Muscle of back (tissue), 3 donors: ENCODE measurements at regions not wholly inside any gene's neighbourhood (a gene's known extent, or its start where the extent isn't known, plus 50 kb on each side); places are given as distances from the start of the nearest gene placed in this dataset.

Source experiments
- DNase-seq, 3 donors: peaks; one replicate each; pipeline versions ENCODE4 v3.0.0 to v3.0.0-alpha.2; 2013

DNA sequence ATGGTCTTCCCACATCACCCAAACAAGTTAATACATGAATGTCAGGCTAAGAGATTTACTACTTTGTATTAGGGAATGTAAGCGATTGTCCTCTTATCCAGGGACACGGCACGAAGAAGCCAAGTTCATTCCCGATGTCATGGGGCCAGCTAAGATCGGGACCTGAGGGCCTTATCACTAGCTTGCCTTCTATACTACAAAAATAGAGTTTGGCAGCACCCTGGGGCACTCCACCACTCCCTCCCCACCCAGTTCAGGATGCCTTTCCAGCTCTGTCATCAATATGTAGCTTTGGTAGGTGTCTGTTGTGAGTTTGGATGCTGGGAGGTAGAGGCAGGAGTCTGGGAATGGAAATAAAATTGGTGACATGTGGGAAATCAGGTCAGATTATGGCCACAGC lies 197.5 kb downstream of the ATG4C start:
- DNase-seq: no peak

DNA sequence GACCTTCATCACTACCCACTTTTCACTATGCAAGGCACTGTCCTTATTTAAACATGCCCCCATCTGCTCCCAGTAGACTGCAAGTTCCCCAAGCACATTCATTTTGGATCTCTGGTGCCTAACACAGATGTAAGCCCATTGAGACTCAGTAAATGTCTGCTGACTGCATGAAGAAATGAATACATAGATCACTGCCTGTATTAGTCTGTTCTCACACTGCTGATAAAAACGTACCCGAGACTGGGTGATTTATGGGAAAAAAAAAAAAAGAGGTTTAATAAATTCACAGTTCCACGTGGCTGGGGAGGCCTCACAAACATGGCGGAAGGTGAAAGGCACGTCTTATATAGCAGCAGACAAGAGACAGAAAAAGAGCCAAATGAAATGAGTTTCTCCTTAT lies 204.9 kb downstream of the ATG4C start:
- DNase-seq: no peak

DNA sequence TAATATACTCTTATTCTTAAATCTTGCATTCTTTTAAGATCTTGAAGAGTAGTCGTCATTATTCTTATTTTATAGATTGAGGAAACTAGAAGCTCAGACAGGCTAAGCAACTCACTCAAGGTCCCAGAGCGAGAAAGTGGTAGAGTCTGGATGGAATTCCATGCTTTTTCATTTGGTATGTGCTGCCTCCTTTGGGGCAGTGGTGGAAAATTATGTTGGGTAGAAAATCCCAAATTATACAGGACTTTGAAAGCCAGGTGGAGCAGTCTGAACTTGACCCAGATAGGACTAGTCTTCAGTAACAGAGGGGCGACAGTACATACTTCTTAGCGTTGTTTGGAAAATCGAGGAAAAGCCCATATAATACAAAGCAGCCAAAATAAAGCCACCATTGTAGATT lies 205.6 kb downstream of the ATG4C start:
- DNase-seq: no peak

DNA sequence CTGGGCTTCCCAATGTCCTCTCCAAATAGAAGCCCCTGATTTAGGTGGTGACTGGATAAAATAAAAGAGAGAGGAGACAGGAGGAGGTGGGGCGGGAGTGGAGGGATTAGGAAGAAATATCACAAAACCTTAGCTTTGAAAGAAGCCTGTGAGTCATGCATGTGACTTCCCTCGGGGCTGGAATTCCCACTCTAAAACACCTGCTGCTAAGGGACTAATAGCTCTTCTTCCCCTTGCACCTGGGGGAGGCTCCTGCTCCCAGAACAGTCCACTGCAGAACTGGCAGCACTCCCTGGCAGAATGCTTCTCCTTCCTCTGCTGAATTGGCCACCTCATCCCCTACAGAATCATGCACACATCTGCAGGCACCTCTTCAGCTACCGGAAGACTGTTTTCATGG lies 207.2 kb downstream of the ATG4C start:
- no peak for DNase-seq

DNA sequence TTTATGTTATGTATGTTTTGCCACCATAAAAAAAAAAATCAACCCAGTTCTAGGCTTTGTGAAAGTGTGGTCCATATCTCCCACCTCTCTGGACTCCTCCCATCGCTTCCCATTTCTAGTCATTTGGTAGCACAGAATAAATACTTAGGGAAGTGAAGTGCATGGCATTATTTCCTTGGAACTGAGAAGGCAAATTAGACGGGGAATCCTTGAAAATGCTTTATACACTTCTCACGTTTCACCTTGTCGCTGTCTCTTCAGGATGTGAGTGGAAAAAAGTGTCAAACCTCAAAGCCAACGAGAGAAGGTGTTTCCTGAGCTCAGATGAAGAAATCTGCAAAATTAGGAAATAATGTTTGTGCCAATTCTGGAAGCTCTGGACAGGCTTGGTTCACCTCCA lies 209.9 kb downstream of the ATG4C start:
- no peak for DNase-seq

DNA sequence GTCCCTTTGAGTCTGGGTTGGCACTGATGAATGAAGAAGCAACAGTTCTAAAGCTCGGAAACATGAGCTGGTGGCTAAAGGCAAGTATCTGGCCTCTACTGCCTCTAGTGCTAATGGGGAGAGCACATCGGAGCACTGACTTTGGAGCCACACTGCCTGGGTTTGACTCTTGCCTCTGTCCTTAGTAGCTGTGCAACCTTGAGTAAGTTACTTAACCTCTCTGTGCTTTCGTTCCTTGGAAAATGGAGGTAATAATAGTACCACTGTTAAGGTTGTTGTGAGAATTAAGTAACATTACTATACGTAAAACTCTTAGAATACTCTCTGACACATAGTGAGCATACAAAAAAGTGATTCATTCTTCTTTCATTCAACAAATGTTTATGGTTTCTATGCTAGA lies 211.2 kb downstream of the ATG4C start:
- no peak for DNase-seq

DNA sequence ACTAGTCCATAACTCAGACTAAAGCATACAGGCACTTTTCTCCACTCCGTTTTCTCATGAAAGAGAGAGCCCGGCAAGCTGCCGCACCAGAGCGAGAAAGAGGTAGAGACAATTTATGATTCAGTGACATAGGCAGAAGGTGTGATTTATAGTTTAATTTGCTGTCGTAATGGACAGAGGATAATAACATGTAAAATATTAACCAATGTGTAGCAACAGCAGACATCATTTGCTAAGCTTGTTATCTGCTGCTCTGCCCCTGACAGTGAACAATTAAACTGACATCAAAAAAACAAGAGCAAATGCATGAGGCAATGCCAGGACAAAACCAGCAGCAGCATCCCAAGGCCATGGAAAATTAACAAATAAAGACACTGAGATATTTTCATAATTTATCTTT lies 214.0 kb downstream of the ATG4C start:
- no peak for DNase-seq

DNA sequence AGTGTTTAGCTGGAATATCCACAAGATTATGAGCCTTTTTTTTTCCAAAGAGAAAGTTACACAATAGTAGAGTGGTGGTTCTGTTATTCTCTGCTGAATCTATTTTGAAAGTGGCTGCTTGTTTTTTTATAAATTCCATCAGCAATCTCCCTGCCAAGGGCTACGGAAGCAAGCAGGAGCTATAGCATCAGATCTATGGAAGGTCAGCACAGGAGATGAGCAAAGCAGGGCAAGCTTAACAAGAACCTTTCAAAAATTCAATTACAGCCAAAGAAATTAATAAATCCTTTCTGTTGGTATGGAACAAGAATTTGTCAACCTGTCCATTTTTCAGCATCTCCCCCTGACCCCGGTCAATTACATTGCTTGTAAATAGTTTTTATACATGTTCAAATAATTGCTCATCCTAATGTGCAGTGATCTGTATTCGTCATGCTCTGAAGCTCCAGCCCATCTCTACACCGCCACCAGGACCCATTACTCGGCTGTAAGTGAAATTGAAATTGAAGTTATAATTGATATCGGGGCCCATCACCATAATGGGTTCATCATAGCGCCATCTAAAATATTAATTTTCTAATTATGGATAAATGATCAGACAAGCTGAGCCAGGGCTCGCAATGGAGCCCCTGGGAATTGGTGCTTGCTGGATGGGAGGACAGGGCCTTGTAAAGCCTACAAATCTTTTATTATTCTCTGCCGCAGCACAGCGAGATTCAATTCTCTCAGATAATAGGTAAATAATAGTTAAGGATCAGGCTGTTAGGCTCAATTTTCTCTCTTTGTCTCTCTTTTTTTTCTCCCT lies 215.1 kb downstream of the ATG4C start:
- no peak for DNase-seq

DNA sequence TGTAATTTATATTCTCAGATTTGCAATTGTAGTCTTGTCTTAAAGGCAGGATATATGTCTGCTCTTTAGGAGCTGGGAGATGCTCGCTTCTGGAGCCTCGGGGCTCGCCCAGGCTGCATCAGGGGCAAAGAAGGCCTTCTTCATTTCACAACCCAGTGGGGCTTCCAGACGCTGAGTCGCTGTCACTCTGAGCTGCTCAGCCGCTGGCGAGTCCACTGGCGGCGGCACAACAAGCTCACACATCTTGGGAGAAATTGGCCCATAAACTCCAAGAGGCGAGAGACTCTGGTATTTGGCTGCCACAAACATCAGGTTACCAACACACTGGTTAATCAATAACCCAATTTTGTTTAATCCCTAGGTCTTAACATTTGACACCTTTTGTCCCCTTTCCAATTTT lies 216.6 kb downstream of the ATG4C start:
- DNase-seq: no peak

DNA sequence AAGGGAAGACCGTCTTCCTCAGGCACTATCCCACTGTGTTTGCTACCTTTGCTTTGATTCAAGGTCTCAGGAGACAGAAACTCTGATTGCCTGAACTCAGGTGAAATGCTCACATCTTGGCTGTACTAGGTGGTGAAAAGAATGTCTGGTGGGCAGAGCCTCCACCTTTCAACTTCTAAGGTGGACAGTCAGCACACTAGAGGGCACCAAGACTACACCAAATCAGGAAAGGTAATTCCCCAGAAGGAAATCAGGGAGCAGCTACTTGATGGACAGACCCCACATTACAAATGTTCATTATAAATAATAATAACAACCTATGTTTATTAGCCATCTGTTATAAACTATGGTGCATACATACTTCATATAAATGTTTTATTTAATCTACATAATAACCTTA lies 220.9 kb downstream of the ATG4C start:
- DNase-seq: no peak

DNA sequence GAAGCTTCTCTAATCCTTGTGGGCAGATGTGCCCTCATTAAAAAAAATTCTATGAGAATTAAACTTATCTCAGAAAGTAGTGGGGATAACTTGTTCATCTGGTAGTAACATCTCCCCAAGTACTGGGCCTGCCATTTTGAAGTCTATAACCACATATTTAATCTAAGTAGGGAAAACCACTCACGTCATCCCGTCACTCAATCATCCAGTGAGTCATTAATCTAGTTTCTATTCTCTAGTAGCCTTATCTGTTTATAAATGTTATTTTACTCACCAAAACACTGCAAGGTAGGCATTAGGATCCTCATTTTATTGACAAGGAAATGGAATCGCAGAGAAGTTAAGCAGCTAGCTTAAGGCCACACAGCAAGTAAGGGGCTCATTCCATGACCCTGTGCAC lies 221.9 kb downstream of the ATG4C start:
- DNase-seq: no peak

DNA sequence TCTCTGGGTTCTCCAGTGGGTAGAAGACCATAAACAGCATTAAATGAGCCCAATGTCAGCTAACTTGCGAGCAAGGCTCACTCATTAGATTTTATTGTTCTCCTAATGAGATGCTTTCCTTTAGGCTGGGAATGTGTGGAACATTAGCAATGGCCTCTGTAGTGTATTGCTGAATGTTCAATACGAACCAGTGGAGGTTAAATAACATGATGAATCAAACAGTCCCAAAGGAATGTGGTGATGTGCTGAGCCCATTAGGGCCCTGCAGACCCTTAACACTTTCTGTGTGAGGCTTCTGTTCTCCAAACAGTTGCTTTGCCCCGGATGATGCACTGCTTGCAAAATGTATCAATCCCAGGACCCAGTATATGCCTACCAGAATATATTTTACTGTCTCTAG lies 225.5 kb downstream of the ATG4C start:
- no peak for DNase-seq

DNA sequence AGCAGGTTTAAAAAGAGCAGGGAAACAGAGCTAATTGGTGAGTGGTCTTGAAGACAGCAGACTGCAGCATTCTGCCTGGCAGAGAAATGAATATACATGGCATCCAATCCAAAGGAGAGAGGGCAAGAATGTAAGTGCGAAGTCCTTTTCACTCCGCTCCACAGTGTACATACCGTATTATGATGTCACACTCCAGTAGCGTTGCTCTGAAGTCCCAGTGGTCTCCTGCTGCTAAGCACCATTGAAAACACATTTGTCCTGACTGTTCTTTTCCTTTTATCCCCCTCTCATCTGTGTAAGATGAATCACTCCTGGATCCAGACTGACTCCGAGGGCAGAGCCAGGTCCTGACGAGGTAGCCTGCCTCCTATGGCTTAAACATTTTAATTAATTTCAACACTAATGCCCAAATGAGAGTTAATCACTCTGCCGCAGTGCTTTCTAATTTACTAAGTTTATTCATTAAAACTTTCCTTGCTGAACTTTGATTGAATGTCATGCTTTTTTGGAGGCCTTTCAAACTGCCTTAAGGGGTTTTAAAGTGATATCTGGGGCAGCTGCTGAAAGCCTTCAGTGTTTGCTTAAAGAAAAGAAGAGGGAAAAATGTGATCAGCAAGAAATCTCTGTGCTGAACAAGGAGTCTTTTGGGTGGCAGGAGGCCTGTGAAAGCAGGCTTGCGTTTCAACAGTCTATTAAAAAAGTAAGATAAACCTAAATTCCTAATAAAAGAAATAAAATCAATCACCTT lies 227.2 kb downstream of the ATG4C start:
- peak; percentile 1 to 22 (median 11) for DNase-seq

DNA sequence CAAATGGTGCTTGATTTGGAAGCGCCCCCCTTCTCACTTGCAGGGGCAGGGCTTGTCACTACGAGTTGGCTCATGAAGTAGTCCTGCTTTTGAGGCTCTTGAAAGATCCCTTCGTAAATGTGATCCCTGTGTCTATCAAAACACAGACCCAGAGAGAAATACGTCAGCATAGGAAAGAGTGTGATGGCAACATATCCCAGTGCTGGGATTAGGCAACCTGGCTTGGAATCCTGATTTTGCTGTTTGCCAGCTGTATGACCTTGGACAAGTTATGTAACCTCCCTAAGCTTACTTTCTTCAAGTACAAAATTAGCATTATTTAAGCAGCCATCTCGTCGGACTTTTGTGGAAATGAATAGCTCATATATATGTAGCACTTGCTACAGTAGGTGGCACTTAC lies 228.4 kb downstream of the ATG4C start:
- no peak for DNase-seq

DNA sequence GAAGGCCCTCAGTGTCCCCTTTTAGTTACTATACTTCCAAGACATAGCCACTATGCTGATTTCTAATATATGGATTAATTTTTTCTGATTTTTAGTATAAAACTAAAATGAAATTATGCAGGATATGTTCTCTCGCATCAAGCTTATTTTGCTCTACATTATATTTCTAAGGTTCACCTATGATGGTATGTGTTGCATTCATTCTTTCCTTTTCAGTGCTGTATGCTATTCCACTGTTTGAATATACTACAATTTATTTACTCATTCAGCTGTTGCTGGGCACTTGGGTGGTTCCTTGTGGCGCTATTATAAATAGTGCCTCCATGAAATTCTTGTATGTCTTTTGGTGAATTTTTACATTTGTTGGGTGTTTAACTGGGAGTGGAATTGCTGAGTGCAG lies 230.3 kb downstream of the ATG4C start:
- no peak for DNase-seq

DNA sequence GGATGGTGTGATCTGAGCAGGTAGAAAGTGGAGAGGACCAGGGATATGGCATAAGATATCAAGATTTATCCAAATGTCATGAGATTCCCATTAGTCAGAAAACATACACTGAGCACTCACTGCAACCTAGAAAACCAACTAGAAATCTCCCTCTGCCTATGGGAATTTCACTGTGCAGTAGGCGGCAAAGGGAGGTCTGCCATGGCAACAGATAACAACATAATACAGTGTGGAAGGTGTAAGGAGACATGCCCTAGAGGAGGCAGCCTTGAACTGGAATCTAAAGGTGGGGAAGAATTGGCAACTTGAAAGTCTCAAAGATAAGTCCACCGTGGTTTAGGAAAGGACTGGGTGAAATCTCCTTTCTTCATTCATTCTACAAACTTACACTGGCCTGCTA lies 238.4 kb downstream of the ATG4C start:
- no peak for DNase-seq

DNA sequence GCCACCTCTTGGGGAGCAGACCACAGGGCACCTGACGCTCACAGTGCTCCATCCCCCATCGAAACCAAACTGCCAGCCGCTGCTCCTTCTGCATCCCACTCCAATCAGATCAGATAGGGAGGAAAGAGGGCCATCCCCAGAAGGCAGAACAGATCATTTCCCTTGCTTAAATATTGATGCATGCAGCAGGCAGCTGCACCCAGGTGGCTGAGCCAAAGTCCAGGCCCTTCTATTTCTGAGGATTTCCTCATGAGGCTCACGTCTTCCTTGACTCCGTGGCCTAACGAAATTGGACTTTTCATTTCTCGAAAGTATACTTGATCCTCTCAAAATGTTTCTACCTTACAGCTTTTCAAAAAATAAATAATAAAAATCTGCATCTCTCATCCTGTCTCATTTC lies 239.2 kb downstream of the ATG4C start:
- DNase-seq: no peak

DNA sequence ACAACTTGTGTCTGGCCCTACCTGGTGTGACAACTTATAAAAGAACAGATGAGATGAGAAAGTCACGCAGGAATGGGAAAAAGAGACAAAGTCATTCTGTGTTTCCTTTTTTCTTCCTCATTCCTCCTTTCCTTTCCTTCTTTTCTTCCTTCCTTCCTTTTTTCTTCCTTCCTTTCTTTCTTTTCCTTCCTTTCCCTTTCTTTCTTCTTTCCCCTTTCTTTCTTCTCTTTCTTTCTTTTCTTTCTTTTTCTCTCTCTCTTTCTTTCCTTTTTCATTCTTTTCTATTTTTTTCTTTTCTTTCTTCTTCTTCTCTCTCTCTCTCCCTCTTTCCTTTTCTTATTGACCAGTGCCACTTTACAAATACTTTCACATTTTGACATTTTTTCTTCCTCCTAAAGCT lies 239.7 kb downstream of the ATG4C start:
- no peak for DNase-seq

DNA sequence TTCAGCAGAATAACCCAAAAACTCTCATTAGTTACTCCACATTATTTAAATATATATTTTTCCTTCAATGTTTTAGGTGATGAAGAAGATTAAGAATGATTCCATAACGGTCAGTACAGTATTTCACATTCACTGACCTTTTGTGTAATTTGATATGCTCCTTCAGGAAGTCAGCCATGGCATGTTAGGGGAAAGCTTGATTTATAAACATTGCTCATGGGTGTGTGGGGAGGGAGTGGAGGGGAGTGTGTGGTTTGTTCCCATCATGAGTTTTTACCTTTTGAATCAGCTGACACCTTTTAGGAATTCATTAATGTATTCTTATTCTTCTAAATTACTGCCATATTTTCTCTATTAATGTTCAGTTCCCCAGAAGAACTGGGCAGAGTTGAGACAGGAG lies 240.2 kb downstream of the ATG4C start:
- no peak for DNase-seq

DNA sequence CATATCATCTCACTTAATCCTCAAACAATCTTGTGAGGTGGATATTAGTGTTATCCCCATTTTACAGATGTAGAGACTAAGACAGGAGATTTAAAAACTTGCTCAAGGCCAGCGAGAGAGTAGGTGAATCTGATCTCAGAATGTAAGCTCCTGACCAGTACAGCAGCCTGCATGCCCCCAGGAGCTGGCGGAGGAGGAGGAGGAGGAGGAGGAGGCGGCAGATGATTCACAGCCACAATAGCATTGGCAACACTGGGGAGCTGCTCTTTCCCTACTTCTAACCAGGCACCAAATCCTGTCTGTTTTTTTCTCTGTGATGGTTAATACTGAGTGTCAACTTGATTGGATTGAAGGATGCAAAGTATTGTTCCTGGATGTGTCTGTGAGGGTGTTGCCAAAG lies 243.2 kb downstream of the ATG4C start:
- DNase-seq: no peak

DNA sequence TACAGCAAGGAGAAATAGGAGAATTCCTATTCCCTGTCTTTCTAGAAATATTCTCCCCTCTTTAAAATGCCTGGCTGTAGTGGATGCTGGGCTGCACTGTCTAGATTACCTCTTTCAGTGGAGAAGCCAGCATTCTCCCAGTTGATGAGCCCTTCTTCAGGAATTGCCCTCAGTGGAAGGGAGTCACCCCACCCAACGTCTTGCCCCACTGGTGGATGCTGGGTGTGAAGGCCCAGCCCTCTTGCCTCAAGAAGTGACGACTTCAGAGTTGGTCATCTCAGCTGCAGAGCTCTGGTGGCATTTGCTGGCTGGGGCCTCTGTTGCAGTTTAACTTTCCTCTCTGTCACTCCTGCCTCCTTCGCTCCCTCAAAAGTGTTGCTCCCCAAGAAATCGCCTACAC lies 248.2 kb downstream of the ATG4C start:
- no peak for DNase-seq

DNA sequence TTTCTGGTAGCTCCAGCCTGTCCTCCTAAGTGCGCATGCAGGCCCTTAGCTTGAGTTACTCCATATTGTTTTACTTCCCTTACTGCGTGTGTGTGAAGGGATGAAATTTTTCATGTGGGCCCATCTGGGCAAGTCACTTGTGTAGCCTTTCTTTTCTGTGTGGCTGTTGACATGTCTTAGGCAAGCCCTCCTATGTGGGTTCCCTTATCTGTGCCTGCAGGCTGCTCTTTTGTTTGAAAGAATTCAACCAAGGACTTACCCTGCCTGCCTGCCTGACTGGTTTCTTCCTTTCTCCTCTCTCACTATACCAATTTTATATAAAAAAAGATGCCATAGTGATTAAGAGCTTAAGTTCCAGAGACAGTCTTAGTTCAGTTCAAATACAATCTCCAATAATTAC lies 249.3 kb downstream of the ATG4C start:
- no peak for DNase-seq

DNA sequence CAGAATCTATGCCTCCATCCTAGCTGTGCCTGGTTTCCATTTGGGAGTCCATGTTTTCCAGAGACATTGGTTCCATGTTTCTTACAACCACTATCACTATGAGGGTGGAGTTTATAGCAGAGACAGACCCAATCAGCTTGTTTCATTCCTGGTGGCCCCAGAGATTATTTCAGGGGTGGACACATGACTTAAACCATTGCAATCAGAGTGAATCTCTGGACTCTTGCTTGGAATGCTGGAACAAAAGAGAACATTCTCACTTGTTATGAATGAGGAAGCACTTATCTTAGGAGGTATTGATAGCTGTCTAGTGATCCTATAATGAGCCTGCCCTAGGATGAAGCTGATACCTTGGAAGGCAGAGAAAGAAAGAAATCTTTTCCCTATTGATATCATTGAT lies 250.3 kb downstream of the ATG4C start:
- no peak for DNase-seq

DNA sequence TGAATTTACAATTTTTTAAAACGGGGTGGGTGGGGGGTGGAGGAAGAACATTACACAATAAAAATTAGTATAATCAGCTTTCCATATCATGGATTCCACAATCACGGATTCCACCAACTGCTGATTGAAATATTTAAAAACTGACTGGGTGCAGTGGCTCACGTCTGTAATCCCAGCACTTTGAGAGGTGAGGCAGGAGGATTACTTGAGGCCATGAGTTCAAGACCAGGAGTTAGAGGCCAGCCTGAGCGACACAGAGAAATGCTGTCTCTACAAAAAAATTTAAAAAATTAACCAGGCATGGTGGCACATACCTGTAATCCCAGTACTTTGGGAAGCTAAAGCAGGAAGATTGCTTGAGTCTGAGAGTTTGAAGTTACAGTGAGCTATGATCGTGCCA lies 254.7 kb downstream of the ATG4C start:
- DNase-seq: no peak
